Liver (tissue), 3 donors: ENCODE measurements at regions not wholly inside any gene's neighbourhood (a gene's known extent, or its start where the extent isn't known, plus 50 kb on each side); places are given as distances from the start of the nearest gene placed in this dataset.

Experiments
- RAD21 ChIP-seq, 2 donors: IDR thresholded peaks; 2 replicates each; pipeline ENCODE4 v1.6.1; 2016; ENCODE audit warnings: antibody characterized with exemption in 2 of 2, mild to moderate bottlenecking in 2 of 2
- TF ChIP-seq, protein P1 (sequence below): fragments of 150-350 bp; IDR thresholded peaks from 2 replicates; pipeline ENCODE4 v1.5.1; 2017; ENCODE audit warnings: improper control_type of control experiment, low read depth, low read length; ENCODE audit not compliant: missing input control
- donor health status: healthy.
- donor health status: healthy.

DNA sequence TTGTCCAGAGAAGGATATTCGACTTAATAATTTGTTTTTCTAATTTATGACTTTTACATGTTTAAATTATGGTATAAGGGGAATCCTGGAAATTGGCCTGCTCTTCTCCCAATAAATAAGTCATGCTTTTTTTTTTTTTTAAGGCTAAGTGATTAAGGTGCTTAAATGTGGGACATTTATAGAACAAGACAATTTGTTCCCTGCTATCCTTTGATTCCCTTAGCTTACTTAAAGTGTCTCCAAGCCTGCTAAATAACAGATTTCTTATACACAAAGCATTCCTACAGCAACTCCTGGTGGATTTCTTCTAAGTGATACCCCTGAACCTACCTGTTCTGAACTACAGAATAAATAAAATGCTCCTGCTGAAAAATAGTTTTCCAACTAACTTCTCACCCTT lies 233.0 kb upstream of the UGT8 start:
- no peak for TF ChIP-seq RAD21 (IDR thresholded peaks at IDR 0.05)
- TF ChIP-seq, protein P1, sequence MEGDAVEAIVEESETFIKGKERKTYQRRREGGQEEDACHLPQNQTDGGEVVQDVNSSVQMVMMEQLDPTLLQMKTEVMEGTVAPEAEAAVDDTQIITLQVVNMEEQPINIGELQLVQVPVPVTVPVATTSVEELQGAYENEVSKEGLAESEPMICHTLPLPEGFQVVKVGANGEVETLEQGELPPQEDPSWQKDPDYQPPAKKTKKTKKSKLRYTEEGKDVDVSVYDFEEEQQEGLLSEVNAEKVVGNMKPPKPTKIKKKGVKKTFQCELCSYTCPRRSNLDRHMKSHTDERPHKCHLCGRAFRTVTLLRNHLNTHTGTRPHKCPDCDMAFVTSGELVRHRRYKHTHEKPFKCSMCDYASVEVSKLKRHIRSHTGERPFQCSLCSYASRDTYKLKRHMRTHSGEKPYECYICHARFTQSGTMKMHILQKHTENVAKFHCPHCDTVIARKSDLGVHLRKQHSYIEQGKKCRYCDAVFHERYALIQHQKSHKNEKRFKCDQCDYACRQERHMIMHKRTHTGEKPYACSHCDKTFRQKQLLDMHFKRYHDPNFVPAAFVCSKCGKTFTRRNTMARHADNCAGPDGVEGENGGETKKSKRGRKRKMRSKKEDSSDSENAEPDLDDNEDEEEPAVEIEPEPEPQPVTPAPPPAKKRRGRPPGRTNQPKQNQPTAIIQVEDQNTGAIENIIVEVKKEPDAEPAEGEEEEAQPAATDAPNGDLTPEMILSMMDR: no peak
